HG02981 (cell line): ENCODE measurements at regions not wholly inside any gene's neighbourhood (a gene's known extent, or its start where the extent isn't known, plus 50 kb on each side); places are given as distances from the start of the nearest gene placed in this dataset.

Experiments
- ATAC-seq: cut with Tn5 transposase; IDR thresholded peaks from one replicate; pipeline ENCODE4 v1.9.1; 2021; ENCODE audit warnings: mild to moderate bottlenecking, moderate library complexity; ENCODE audit not compliant: unreplicated experiment

DNA sequence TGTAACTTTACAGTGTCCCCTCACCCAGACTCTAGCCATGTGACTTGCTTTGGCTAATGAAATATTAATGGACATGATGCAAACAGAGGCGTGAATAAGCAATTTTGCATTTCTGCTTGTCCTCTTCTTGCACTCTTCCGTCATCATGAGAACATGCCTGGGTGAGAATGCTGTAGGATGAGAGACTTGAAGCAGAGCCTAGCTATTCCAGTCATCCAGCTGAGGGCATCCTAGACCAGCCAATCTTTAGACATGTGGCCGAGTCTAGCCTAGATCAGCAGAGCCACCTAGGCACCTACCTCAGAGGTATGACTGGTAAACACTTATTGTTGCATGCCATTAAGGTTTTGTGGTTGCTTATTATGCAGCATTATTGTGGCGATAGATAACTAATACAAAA lies 450.5 kb upstream of the AZI2 start:
- ATAC-seq = no peak

DNA sequence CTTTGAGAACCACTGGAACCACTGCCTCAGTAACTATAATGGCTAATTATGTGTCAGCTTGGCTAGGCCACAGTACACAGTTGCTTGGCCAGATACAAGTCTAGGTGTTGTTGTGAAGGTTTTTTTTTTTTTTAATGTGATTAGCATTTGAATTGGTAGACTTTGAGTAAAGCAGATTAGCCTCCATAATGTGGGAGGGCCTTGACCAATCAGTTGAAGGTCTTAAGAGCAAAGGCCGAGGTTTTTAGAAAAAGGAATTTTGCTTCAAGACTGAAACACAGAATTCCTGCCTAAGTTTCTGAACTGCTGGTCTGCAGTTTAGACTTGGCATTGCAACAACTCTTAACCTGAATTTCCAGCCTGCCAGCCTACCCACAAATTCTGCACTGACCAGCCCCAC lies 451.6 kb upstream of the AZI2 start:
- ATAC-seq = no peak

DNA sequence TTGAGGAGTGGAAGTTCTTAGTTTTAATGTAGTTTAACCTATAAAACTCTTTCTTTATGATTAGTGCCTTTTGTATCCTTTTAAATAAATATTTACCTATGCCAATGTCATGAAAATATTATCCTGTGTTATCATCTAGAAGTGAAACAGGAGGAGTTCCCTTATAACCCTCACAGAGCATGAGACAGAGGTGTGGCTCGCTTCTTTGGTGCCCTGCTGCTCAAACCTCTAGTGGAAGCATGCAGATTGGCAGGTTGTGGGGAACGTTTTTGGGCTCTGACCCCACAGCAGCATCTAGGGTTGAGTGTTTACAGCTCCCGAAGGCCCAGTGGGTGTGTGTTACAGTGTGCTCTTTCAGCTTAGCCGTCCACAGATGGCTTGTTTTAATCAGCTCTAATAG lies 459.4 kb upstream of the AZI2 start:
- no peak for ATAC-seq

DNA sequence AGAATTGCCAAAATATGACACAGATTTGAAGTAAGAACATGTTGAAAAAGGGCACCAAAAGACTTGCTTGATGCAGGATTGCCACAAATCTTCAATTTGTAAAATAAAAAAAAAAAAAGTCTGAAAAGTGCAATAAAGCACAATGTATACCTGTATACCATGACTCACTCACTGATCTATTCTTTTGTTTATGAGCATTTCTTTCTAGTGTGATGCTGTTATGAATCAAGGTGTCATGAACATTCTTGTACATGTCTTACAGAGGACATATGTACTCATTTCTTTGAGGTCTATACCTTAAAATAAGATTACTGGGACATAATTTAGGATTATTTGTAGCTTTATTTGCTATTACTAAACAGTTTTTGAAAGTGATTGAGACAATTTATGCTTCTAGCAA lies 464.9 kb upstream of the RBMS3 start:
- ATAC-seq = no peak

DNA sequence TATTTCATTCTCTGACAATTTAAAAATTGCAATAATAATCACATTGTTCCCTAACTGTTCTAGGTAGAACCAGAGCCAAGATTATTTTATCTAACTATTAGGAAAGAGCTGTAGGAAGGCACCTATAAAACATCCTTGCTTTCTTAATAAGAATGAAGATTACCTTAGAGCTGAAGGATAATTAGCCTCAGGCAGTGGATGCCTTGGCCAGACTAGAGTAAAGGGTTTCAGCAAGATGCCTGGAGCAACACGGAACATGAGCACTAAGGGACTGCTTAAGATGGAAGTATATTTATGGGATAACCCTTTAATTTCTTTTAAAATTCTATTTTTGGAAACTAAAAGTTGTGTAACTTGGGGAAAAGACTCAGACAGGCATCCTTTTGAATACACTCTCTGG lies 456.6 kb upstream of the RBMS3 start:
- ATAC-seq = no peak

DNA sequence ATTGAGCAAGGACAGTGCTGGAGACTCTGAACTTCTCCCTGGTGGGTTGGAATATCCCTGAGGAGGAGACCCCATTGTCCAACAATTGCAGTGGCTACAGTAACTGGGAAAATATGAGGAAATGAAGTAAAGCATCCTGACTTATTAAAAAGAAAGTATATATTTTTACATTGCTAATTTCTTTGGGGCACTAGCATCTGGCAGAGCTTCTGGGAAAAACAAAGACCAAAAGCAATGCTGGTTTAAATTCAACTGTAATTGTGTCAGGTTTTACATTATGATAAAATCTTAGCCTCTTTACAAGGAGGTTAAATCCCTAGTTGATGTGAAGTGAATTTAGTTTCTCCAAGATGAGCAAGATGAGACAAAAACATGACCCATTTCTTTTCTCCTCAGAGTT lies 454.0 kb upstream of the RBMS3 start:
- ATAC-seq = no peak

DNA sequence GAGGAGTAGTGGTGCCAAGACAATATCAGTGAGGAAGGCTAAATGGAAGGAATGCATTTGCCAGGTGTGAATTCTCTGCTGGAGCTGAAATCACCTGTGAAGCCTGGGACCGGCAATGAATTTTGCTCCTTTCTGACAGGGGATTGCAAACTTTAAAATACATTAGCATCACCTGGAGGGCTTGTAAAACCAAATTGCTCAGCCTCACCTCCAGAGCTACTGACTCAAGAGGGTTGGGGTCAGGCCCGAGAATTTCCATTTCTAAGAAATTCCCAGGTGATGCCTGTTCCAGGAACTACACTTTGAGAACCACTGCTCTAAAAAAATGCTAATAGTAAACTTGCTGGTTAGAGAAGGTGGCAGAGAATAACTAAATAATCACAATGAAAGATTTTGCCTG lies 445.6 kb upstream of the RBMS3 start:
- ATAC-seq = no peak

DNA sequence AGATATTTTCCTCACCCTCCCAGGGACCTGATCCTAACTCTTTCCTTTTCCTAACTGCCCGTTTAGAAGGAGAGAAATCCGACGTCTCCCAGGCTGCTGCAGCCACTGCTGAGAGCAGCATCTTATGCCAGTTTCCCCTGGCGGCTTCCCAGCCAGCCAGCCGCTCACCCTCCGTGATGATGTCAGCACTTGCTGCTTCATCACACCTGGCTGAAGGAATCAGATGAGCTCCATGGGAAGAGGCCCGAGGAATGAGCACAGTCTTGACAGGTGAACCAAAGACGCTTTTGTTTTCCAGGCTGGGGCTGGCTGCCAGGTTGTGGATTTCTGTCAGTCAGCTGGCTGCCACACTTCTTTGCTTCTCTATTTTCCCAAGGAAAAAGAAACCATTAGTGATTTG lies 445.1 kb upstream of the RBMS3 start:
- no peak for ATAC-seq

DNA sequence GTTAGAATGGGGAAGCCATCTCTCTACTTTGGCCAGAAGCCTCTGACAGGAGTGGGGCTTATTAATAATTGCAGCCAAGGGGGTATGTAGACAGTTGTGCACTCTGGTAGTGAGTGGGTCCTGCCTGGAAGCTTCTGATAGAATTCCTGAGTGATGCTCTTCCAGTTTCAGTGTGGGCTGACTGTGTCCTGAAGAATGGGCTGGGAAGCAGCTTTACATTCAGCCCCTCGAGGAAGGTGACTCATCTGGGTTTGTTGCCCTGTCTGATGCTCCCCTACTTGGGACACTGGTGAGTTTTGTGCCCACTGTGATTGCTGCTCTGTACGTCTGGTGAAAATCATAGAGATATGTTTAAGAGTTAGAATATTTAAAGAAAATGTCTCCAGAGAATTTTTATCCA lies 444.7 kb upstream of the RBMS3 start:
- no peak for ATAC-seq

DNA sequence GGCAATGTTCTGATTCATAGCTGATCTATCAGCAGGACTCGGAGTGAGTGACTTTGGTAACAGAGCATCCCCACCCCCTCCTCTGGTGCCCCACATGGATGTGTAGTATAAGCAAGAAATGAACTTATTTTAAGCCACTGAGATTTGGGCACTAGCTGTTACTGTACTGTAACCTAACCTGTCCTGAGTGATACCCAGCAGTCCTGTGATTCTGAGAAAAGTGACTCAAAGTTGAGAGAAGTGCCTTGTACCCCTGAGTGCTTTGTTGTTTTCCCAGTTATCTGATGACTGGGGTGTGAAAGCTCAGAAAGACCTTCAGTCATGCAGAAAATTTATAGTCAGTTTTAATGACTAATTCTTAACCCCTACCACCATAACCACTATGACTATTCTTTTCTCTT lies 439.9 kb upstream of the RBMS3 start:
- peak; percentile 80 for ATAC-seq

DNA sequence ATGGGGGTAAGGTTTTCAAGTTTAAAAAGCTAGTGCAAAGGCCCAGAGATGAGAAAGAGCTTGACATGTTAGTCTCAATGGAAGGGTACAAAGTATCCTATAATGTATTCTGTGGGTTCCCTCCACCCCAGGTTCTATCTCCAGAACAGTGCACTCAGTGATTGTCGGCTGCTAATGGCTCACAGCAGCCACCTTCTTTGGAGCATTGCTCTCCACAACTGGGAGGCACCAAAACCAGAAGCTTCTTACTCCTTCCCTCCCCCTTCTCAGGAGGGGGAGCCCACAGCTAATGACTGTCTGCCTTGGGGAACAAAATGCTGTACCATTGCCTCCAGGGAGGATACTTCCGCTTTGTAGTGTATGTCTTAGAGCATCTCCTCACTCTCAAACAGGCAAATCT lies 439.4 kb upstream of the RBMS3 start:
- ATAC-seq = peak; percentile 22

DNA sequence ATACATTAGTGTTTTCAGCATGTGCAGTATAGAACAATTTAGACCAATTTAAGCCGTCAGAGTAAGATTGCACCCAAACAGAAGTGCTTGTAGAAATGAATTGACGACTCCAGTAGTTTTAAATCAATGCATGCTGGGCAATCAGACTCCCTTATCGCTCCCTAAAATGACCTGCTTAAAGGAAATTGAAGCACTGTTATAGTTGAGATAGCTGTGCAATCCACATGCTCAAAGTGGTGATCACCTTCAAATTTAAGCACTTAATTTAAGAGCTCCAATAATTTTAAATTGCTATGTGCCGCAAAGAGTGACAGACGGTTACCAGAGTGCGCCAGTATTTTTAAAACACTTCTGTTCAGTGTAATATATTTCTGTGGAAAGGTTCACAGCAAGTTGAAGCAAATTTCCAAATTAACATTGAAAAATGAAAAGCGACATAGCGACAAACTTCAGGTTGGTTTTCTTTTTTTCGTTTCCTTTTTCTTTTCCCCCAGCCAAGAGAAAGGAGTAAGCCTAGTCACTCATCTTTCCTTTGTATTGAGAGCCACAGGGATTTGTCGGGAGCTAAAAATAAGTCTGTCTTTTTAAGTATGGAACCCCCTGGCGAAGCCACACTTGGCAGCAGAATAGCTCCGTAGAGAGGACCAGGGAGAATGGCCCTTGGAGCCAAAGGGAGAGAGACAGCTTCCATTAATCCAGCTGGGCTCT lies 436.4 kb upstream of the RBMS3 start:
- ATAC-seq = no peak

DNA sequence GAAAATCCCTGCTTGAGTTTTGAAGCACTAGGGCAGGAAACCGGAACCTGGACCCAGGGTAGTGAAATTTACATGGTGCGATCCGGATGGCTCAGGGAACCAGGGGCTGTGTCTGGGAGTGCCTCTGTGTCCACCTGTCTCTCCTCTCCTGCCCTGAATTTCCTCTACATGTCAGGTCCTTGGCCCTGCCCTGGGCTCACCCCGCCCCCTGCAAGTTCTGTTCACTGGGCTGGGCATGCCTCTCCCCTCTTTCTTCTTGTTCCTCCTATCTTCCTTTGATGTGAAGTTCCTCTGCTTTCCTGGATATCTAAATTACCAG lies 435.9 kb upstream of the RBMS3 start:
- ATAC-seq = no peak

DNA sequence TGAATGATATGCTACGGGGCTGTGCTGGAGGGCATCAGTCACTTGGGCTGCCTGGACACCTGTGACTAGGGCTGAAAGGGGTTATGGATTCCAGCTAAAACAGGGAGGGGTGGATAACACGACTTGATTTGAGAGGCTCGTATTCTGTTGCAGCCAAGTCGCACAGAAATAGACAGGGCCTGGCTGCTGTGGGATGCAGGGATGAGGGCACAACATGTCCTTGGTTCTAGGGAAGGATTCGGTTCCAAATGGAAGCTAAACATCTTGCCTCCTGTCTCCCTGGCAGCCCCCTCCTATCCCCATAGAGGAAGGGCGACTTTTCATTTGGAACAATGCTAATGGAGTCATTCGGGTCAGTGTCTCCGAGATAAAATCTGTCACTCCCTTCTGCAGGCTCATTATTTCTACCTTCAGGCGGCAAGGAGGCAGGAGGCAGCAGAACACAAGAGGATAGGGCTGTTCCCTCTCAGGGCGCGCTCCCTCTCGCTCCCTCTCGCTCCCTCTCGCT lies 433.8 kb upstream of the RBMS3 start:
- no peak for ATAC-seq

DNA sequence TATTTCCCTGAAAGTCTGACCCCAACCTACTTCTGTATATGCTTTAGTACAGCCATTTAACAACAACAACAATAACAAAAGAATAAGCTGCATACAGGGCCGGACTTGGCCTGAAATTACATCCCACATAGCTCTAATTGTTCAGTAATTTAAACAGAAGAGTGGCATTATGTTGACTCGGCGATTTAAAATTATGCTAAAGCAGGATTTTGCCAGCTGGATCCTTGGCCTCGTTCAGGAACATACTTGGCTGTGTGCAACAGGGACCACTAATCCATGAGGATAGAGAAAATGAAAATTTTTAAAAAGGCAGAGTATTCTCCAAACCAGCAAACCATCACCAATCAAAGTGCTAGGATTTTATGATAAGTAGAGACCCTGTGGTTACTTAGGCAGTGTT lies 433.1 kb upstream of the RBMS3 start:
- no peak for ATAC-seq

DNA sequence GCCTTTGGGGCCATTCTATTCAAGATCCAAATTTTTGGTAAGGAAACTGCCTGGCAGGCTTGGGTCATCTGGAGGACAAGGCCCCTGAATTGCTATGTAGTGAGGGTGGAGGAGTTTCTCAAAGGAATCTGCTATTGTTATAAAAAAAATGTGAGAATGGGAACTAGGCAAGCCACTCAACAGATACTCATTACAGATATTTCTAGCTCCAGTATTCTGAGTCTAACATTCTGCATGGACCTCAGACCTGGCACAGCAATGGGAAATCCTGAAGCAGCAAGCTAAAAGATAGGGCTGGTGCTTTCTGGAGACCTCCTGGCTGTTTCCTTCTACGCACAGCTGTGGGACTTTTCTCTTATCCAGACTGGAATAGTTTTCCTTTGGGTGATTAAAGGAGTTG lies 430.7 kb upstream of the RBMS3 start:
- ATAC-seq = no peak

DNA sequence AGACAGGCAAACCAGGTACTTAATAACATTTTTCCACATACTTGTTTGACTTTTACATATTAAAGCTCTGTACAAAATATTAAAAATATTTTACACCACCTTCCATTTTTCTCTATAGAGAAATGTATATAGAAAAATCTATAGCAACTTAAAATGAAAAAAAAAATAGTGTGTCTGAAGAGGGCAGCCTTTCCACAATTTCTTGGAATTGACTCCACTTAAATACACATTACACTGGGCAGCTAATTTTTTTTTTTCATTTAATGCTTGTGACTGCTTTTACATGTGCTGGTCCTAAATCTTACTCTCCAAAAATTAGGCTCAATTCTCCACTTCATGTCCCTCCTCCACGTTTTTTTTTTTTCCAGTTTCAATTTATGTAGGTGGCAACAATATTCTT lies 427.0 kb upstream of the RBMS3 start:
- ATAC-seq = no peak

DNA sequence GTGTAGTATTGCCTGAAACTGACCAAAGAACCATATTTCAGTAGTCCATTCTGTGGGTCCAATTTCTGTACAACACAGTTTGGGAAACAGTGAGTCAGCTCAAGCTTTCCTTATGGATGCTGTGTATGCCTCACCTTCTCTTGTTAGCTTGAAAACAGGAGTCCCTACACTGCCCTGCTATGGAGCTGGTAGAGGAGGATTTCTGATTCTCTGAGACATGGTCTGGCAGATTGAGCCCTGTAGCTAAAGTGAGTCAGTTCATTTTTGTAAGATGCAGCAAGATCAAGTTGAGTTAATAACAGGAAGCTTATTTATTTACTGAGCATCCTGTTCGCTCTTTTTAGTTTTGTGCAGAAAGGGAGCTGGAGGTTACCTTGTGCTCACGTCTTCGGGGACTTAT lies 424.1 kb upstream of the RBMS3 start:
- ATAC-seq = no peak

DNA sequence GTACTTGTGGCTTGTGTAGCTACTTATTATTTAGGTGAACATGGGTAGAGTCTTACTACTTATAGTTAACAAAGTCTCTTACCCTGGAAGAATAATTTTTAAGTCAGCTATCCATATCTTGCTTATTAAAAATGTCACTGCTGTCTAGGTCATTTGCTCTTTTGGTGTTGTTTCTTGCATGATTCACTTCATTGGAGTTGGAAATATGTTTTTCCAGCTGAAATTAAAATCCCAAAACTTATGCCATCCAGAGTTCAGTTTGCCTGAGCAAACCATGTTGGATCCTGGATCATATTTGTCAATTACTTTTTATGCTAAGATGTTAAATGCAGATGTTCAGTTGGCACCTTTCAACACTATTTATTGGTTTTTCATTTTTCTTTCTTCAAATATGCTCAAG lies 421.0 kb upstream of the RBMS3 start:
- no peak for ATAC-seq

DNA sequence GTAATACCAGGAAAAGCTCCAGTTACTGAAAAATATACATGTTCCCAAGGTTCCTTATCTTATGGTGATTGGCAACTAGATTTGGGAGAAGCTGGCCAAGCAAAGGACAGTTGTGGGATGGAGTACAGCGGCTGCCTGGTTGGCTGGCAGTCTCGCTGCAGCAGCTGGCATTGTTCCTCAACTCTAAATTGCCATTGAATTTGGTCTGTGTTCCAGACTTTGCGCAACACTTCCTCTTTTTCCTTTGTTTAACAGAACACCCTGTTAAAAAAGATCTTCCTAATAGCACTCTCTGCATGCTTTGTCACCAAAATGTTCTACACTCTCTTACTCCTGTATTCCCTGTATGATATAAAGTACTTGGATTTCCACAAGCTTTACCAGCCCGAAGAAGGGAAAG lies 420.6 kb upstream of the RBMS3 start:
- no peak for ATAC-seq

DNA sequence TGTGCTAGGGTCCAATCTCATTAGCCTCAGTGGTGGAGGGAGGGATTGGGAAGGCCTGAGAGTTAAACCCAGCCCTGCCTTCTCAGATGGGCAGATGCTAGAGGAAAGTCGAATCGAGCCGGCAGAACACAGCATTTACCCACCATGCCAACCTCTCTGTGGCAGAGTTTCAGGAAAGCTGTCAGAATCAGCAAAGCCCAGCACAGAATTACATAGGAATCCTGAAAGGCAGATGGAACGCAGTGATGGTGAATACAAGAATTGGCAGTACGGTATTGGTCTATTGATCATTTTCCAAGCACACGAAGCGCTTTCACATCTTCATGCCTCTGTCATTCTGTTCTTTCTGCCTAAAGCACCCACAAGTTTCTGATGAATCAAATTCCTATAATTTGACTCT lies 417.7 kb upstream of the RBMS3 start:
- no peak for ATAC-seq

DNA sequence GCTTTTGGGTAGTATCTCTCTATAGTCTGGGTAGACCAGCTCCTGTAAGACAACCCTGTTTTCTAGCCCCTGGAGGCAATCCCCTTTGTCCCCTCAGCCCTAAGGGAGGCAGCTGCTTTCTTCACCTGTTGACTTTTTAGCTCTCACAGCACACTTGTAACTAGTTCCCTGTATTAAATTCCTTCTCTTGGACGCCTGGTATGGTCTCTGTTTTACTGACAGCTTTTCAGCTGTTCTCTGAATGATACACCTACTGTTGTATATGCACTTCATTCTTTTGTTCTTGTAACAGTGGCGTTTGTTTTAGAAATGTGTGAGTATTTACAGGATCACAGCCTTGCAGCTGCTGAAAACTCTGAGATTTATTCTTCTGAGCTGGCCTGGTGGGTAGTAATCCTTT lies 413.0 kb upstream of the RBMS3 start:
- no peak for ATAC-seq

DNA sequence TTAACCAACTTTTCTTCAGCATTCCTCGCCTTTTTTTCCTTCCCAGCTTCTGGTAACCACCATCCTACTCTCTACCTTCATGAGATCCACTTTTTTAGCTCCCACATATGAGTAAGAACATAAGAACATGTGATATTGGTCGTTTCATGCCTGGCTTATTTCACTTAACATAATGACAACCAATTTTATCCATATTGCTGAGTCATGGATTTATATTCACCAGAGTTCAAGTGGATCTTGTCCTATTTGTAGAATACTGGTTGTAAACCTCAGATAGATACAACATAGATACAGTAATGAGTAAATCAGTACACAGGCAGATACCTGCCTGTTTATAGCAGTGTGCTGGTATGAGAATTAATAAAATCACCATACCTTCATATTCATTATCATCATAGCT lies 412.0 kb upstream of the RBMS3 start:
- no peak for ATAC-seq

DNA sequence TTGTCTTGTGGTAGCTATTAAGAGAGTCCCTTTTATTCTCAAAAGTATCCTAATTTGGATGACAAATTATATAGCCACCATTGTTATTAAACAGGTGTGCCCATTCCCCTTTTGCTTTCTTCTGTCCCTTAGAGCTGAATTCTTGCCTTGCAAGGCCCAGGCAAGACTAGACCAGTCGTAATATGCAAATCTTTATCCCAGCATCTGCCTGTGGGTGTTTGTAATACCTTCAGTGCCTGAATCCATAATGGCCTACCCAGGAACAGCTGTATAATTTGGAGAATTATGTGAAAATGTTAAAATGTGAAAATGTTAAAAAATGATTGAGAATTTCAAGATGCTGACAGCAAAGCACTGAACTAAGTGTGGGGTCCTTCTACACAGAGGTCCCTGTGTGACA lies 403.0 kb upstream of the RBMS3 start:
- no peak for ATAC-seq
